Epithelial cell of prostate (primary cell): ENCODE measurements at regions not wholly inside any gene's neighbourhood (a gene's known extent, or its start where the extent isn't known, plus 50 kb on each side); places are given as distances from the start of the nearest gene placed in this dataset.

Experiments used
- DNase-seq: peaks from one replicate; pipeline ENCODE4 v3.0.0-alpha.2; 2011; ENCODE audit warnings: low read depth, low spot score
- H3K27ac ChIP-seq: fragments of 450-650 bp; 2 replicates; pipeline ENCODE4 v1.5.1; 2017; ENCODE audit warnings: mild to moderate bottlenecking

DNA sequence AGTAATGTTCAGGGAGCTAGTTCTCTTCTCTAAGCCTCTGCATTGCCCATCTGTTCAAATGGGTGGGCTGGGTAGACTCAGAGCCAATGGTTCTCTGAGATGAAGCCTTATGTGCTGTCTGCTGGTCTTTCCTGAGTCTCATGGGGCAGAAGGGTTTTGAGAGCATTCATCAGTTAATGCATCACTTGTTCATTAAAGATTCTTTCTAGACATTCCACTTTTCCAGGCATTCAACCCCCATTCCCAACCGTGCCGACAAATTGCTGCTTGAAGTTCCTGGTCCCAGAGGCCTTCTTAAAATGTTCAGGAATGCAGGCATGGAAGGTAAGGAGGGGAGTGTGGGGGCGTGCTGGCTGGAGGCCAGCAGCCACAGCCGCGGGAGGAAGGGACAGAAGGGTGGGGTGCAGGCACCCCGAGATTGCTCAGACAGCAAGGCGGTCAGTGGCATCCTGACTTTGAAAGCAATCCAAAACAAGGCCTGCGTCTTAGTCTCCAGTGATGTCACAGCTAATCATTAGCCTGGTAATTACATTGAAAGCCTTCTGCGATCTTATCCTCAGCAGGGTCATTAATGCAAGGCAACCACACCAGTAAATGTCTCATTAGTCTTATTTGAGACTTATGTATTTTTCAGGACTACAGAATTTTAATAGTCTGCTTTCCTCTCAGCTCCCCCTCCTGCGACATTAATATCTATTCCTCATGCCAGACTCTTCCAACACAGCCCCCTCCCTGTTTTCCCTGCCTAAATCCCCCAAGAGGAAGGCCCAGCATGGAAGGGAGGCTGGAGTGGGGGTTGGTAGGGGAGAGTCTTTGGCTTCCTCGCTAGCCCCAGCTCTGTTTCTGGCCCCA, 328.8 kb downstream of the MIAT start:
- no peak overlapping the region for H3K27ac ChIP-seq
- DNase-seq: no peak

DNA sequence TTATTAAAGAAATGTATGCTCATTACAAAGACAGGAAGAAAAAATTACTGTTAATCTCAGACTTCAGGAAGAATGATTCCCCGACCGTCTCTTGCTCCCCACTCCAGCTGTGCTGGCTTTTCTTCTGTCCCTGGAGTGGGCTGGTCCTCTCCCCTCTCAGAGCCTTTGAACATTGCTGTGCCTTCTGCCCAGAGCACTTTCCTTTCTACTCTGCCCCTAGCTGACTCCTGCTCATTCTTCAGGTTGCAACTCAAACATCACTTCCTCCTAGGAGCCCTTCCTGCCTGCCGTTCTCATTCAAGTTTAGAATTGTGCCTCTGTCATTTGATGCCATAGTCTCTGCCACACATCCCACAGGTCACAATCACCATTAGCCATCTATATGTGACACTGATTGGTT, 329.5 kb downstream of the MIAT start:
- no peak overlapping the region for H3K27ac ChIP-seq
- DNase-seq: no peak

DNA sequence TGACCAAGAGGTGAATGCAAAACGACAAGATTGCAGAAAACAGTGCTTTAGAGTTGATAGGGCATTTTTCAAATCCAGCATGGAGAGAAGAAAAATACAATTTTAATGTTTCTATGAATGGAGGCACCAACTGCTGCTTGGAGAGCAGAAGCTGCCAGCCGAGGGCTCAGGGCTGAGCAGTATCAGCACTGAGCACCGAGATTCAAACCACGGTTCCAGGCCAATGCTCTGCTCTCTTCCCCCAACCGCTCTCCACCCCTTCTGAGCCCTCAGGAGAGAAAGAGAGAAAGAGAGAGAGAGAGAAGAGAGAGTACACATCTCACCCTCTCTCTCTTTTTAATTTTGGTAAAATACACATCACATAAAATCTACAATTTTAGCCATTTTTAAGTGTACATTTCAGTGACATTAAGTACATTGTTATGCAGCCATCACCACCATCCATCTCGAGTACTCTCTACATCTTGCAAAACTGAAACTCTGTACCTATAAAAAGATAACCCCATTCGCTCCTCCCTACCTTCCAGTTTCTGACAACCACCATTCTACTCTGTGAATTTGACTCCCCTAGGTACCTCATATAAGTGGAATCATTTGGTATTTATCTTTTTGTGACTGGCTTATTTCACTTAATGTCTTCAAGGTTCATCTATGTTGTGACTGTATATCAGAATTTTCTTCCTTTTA, 333.3 kb downstream of the MIAT start:
- no peak for DNase-seq
- no peak overlapping the region for H3K27ac ChIP-seq

DNA sequence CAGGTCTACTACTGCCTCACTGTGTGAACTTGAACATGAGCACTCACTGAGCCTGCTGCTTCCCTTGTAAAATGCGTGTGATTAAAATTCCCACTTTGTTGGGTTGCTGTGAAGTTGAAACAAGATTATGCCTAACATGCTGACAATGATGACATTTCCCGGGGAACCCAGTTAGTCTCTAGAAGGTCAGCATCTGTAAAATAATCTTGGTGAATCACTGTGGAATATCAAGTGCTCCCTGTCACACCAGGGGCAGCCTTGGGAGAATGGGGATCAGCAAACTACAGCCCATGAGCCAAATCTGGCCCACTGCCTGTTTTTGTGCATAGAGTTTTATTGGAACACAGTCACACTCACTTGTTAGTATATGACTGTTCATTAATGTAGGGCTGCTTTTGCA, 335.2 kb downstream of the MIAT start:
- DNase-seq: no peak

DNA sequence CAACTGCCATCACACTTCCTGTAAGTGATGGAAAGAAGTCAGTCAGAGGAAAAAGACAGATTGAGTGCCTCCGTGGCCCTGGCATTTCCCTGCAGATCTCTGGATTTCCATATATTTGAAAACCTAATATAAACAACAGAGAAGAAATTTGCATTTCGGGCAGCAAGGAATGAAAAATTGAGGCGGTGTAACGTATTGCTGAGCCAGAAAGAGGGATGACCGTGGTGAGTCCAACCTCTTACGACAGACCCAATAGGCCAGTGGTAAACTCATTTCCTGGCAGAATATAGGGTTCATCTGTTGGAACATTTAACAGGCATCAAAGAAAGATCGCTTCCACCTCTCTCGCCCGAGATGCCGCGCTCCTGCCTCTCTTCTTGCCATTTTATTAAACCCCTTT, 336.5 kb downstream of the MIAT start:
- DNase-seq: no peak
- H3K27ac ChIP-seq: no peak overlapping the region

More for the DNA sequence above, 335.2 kb downstream of the MIAT start:
- H3K27ac ChIP-seq: no peak overlapping the region

DNA sequence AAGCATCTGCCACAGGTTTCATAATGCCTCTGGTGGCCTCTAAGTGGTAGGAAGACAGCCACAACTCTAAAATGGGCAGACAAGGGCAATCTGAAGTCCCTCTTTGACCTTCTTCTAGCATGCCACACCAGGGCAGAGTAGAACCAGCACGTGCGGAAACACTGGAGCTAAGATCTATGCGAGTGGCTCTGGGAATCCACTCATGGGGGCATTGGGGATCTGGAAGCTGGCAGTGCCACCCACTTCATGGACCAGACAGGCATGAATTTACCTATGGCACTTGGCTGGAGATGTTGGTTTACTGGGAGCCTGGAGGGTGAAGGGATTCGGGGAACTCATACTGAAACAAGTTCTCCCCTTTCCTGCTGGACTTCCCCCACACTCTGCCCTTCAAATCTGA, 337.4 kb downstream of the MIAT start:
- H3K27ac ChIP-seq: no peak overlapping the region
- no peak for DNase-seq

DNA sequence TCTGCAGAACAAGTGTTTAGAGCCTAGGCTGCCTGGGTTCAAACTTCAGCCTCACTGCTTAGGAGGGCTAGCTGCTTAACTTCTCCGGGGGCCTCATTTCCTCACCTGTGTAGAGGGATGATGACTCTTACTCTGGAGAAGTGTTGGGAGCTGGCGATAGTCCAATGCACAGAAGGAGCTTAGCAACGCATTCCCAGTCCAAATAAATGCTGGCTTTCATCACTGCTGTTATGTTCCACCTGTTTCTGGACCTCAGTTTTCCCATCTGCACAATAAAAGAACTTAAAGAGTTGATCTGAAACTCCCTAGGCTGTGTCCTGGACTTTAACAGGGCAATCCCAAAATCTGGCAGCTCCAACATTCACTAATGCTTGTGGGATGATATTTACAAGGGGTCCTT, 337.8 kb downstream of the MIAT start:
- H3K27ac ChIP-seq: no peak overlapping the region
- no peak for DNase-seq

DNA sequence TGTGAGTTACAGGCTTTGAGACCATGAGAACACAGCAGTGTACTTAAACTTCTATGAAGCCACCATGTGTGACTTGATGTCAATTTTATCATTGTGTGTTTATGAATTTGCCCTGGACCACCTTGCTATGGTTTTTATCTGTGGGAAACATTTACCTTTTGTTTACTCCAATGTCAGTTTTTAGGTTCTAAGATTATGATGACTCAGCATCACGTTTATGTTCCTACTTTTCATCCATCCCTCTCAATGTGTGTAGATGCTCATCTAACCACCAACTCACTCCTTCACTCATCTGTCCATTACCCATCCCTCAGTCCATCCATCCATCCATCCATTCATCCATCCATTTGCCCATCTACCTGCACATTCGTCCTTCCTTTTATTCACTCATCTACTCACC, 338.8 kb downstream of the MIAT start:
- DNase-seq: no peak

DNA sequence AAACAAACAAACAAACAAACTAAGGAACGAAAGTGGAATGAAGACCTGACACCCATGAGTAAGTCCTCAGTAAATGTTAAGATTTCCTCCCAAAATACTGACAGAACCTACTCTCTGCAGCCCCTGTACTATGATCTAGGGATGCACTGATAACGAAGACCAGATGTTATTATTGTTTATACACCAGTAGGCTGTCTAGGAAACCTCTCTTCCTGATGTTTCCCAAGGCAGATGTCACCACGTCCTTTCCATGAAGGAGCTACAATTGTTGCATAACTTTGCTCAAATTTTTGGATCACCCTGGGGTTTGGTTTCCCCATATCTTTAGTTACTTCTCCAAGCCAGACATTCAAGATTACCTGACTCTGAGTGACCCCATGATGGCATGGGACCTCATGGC, 340.7 kb downstream of the MIAT start:
- DNase-seq: no peak
- H3K27ac ChIP-seq: no peak overlapping the region

More for the DNA sequence above, 338.8 kb downstream of the MIAT start:
- H3K27ac ChIP-seq: no peak overlapping the region

DNA sequence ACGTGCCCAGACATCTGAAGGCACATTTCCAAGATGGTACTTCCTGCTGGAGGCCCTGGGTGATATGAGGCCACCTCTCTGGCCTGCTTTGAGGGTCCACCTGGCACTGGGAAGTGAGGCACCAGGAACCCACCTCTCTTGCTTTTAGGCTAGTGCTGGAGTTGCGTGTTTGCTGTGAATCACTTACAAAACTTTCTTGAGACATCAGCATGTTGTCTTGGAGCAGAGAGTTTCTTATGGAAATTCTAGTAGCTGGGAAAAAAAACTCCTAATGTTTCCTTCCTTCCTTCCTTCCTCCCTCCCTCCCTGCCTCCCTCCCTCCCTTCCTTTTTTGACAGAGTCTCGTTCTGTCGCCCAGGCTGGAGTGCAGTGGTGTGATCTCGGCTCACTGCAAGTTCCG, 341.3 kb downstream of the MIAT start:
- H3K27ac ChIP-seq: no peak overlapping the region

DNA sequence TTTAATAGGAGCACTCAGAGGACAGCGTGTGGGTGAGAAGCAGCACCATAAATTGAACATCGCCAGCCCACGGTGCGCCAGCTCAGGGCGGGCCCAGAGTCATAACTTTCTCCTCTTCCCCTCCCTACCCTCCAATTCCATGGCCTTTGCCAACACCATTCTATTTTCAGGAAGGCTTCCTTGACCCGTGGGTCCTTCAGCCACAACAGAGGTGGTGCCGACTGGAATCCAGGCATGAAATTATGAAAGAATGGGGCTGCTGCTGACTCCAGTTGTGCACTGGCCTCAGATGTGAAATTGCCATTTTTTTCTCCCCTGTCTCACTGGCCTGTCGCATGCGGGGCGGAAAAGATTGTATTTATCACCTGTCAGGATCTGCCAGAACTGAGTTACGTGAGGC, 345.9 kb downstream of the MIAT start:
- no peak for DNase-seq
- H3K27ac ChIP-seq: no peak overlapping the region

More for the DNA sequence above, 341.3 kb downstream of the MIAT start:
- DNase-seq: no peak

DNA sequence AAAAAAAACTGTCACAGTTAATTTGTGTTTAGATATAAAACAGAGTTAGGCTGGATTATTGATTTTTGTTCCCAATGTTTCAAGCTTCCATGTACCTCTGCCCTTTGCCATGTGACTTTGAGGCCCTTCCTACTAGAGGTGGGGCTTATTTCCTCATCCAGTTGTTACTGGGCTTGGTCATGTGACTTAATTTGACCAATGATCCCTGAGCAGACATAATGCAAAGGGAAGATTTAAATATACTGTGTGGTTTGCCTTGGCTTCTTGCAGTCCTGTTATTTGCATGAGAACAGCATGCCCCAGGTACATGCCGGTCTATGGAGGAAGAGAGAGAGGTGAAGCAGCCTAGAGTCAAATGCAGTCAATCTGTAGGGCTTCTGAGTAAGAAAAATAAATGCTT, 347.0 kb downstream of the MIAT start:
- H3K27ac ChIP-seq: no peak overlapping the region

DNA sequence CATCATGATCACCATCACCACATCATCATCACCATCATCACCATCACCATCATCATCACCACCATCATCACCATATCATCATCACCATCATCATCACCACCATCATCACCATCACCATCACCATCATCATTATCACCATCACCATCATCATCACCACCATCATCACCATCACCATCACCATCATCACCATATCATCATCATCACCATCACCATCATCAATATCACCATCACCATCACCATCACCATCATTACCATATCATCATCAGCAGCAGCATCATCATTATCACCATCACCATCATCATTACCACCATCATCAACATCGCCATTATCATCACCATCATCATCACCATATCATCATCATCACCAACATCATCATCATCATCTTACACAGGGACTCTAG, 351.1 kb downstream of the MIAT start:
- no peak overlapping the region for H3K27ac ChIP-seq
- no peak for DNase-seq

More for the DNA sequence above, 347.0 kb downstream of the MIAT start:
- DNase-seq: no peak

DNA sequence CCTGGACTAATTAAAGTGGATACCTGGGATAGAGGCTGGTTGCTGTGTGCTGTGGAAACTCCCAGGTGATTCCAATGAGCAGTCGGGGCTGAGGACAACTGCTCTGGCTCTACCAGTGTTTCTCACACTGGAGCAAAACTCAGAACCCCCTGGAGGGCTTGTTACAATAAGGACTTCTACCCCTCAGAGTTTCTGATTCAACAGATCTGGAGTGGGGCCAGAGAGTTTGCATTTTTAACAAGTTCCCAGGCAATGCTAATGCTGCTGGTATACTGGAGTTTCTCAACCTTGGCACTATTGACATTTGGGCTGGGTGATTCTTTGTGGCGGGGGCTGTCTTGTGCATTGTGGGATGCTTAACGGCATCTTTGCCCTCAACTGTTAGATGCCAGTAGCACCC, 353.7 kb downstream of the MIAT start:
- H3K27ac ChIP-seq: no peak overlapping the region
- DNase-seq: no peak

DNA sequence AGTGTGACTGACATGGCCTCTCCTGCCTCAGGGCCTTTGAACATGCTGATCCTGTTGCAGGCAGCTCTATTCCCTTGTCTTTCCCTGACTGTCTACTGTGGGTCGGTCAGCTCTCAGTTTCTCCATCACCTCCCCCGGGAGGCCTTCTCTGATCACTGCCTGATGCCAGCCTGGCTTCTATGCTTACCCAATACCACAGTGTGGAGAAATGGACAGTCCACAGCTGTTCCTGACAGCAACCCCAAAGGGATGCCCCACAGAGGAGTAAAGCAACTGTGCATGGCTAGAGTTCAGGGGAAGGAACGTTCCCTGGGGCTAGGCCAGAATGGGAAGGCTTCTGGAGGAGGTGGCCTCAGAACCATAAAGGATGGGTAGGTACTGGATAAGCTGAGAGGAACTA, 354.3 kb downstream of the MIAT start:
- DNase-seq: no peak

DNA sequence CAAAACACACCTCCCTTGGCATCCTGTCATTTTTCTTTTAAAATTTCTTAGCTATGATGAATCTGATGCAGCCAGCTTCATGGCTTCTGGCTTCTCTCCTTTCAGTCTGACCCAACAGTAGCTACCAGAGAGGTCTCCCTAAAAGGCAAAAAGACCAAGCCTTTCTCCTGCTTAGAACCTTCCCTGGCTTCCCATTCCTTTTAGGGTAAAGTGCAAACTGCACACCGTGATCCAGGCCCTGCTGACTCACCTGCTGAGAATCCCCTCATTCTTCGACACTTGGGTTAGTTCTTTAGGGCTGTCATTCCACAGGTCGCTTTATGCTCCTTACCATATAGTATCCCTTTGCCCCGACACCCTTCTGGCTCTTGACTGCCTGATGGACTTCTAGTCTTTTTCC, 362.4 kb downstream of the MIAT start:
- no peak for DNase-seq
- H3K27ac ChIP-seq: no peak overlapping the region

More for the DNA sequence above, 354.3 kb downstream of the MIAT start:
- H3K27ac ChIP-seq: no peak overlapping the region

DNA sequence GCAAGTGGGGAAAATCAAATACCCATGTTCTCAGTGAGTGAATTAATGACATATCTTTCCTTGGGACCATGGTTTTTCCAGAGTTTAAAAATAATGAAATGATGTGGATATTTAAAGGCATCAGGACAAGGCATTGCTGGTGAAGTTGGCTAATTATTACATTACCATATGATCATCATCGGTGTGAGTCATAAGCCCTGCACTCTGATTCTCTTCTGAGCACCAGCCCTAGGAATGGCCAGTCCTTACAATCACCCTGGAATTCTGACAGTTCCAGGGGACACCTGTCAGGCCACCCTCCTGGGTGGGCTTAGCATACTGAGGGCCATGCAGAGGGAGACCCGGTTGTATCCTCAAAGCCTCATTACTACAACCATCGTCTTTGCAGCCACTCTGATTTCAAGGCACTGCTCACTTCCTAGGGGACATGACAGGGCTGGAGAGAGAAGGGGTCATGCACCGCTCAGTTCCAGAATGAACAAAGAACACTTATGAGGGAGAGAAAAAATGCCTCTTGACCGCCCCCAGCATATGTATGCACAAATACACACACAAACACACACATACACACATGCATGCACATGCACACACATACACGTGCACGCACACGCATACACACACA, 365.0 kb downstream of the MIAT start:
- DNase-seq: no peak
- H3K27ac ChIP-seq: no peak overlapping the region

DNA sequence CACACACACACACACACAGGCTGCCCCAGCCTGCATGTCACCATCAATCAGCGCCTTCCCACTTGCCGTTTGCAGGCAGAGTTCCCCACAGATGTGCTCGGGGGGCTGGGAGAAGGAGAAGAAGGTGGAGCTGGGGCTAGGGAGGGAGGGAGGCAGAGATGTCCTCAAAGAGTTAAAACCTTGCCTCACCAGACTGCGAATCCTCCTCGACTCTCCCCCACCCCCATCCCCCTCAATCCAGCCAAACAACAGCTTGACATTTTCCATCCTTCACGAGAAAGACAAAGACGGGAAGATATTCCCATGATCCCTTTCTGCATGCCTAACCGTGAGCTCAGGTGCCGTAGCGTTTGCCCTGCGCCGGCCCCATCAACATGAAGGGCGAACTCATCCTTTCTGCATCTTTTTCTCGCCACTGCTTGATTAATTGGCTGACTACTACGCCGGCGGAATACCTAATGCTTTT, 365.5 kb downstream of the MIAT start:
- H3K27ac ChIP-seq: no peak overlapping the region

DNA sequence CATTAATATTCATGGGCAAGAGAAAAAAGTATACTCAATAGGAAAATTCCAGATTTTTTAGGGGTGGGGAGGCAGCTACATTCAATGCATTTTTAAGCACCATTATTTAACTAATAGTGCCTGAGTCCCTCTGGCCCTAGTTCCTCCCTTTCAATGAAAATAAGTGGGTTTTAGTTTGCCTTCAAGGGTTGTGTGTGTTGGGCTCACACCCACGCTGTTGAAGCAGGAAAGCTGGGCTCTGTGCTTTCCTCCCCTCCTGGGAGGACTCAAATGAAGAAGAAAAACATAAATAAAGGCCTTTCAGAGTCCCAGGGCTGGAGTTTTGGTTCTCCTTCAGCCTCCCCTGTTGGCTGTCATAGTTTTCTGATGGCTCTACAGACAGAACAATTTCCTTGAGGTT, 366.2 kb downstream of the MIAT start:
- DNase-seq: no peak
- H3K27ac ChIP-seq: no peak overlapping the region

More for the DNA sequence above, 365.5 kb downstream of the MIAT start:
- DNase-seq: no peak

DNA sequence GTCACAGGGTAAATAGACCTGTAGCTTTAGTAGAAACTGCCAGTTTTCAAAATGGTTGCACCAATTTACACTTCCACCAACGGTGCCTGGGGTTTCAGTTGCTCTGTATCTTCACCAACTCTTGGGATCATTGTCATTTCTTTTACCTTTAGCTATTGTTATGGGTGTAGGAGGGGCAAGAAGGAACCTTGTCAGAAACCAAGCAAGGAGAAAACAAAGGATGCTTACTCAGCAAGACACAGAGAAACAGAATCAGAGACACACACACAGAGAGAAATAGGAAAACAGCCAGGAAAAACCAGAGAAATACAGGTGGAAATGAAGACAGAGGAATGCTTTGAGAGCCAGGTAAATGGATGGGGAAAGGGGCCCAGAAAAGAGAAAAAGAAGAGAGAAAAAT, 367.6 kb downstream of the MIAT start:
- no peak overlapping the region for H3K27ac ChIP-seq
- no peak for DNase-seq

DNA sequence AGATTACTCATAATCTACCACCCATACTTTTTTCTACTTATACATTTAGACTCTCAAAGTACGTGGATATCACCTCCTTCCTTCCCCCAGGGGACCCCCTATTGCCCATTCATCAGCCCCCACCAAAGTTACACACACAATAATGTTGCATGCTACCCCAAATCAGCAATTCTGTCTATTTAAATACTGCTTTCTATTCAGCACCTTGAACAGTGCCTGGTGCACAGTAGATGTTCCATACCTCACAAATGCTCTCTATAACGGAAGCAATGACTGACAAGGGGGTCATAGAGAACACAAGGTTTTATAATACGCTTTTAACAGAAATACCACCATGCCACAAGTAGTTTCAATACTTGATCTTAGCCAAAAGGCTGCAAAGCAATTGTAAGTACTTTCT, 370.7 kb downstream of the MIAT start:
- DNase-seq: no peak
- no peak overlapping the region for H3K27ac ChIP-seq
